Activated CD4-positive, alpha-beta T cell treated with anti-CD3 and anti-CD28 coated beads, Interleukin-2, Interleukin-6, amounts not matched to agents 100 ng/mL and 50 ng/mL, durations not matched to agents 16 hours and 8 hours (primary cell): ENCODE measurements at regions not wholly inside any gene's neighbourhood (a gene's known extent, or its start where the extent isn't known, plus 50 kb on each side); places are given as distances from the start of the nearest gene placed in this dataset.

ENCODE experiments used
- DNase-seq: peaks from one replicate; pipeline ENCODE4 v3.0.0-alpha.2; 2020

- DNase-seq = no peak
These were observed 428.2 kb upstream of the RGMA start for GRCh38 chr15:93517176-93517575.

- DNase-seq = no peak
These were observed 426.4 kb upstream of the RGMA start for GRCh38 chr15:93515256-93516051.

GRCh38 chr15:93506646-93507045, 417.6 kb upstream of the RGMA start:
- no peak for DNase-seq

DNA sequence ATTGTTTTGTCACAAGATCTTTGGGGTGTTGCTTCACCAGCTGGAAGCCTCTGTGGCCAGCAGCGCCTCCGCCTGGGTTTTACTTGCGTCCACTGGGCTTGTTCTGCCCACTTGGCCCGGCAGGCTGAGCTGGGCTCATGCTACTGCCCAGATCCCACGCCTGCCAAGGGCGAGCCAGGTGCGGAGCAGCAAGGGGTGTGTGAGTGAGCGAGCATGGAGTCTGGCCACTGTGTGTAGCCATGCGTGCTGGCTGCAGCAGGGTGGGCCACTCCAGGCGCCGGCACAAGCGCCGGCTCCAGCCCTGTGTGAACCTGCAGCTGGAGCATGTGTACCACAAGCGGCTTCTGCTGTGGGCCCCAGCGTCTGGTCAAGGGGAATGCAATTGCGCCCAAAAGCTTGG, 416.5 kb upstream of the RGMA start:
- no peak for DNase-seq

DNA sequence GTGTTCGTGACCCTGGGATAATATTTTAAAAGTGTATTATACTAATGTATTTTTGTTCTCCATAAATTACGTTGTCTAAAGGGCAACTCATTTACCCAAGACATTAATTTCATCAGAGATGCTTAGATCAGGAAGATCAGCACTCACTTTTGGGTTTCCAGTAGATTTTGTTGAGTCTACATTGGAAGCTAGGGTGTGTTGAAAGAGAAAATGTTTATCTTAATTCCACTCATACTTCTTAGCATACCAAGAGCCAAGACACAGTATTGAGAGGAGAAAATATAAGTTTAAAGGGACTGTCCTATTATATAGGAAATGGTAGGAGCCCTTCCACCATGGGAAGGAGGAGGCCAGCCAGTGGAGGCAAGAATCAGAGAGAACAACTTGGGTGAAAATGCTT, 412.9 kb upstream of the RGMA start:
- no peak for DNase-seq

- DNase-seq = no peak
These were observed 411.1 kb upstream of the RGMA start for GRCh38 chr15:93500155-93500554.

DNA sequence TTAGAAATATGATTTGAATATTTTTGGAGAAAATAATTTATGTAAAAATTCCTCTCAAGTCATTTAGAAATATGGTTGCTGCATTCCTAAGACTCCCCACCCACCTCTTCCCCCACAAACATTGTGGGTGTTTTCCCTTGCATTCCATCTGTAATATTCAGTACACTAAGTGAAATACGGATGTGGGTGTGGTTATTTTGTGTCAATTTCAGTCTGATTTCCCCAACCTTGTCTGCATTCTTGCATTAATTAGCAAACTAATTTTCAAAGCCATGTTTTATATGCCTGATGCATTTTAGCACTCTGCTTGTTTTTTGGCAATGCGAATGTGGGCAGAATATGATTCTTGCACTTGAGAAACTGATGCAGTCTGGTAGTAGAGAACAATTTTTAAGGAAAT, 408.3 kb upstream of the RGMA start:
- no peak for DNase-seq

DNA sequence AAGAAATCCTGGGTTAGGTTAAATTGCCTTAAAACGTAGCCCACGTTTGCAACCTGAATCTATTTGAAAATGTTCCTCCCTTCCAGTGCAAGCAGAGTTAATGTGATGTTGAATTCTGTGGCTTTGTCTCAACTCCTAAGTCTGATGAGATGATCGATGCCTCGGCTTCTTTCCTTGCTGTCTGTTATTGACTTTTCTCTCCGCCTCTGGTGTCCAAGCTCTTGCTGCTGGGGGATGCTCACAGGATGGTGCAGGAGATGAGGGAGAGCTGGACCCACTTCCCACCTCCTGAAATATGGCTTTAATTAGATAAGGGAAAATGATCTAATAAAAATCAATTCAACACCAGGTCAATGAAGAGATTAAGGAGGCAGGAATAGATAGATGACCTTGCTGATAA, 407.9 kb upstream of the RGMA start:
- no peak for DNase-seq

DNA sequence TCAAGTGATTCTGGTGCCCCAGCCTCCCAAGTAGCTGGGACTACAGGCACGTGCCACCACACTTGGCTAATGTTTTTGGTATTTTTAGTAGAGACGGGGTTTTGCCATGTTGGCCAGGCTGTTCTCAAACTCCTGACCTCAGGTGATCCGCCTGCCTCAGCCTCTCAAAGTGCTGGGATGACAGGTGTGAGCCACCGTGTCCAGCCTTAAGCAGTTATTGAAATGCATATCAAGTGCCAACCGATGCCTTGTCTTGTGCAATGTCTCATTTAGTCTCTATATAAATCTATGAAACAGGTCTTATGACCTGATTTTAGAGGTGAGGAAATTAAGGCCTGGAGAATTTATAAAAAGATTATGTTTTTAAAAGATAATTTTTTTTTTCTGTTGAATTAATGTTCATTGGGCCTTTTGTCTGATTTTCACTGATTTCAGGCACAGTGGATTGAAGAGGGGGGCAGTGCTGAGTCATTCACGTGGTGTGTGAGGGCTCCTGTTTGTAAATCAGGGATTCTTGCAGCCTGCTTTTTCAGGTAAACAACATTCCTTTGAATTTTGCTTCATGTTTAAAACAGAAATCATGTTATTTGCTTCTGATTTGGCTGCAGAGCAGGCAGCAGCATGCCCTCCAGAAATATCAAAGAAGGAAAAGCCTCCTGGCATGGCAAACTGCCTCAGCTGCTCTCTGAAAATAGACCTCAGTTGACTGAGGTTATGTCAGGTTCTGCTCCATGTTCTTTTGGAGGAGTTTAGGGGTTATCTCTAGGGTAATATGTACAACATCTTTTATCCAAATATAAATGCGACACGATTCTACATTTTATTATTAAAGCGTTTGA, 407.0 kb upstream of the RGMA start:
- DNase-seq = no peak

- no peak for DNase-seq
These were observed 404.2 kb upstream of the RGMA start for GRCh38 chr15:93493172-93493571.

DNA sequence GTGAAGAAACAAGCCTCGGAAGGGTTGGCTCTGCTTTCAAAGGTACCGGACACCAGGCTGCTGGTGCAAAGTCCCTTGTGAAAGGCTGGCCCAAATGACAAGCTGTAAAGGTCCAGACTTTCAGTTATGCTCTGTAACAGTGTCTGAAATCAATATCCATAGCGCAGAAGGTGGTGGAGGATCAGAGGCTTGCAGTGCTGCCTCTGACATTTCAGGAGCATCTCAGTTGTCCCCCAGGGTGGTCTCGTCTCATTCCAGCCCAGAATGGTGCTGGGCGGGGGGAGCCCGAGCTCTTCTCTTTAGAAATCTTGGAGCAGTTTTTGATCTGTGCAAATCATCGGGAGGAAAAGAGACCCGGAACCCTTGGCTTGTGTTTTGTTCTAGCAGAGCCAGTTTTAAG, 402.3 kb upstream of the RGMA start:
- DNase-seq = no peak

DNA sequence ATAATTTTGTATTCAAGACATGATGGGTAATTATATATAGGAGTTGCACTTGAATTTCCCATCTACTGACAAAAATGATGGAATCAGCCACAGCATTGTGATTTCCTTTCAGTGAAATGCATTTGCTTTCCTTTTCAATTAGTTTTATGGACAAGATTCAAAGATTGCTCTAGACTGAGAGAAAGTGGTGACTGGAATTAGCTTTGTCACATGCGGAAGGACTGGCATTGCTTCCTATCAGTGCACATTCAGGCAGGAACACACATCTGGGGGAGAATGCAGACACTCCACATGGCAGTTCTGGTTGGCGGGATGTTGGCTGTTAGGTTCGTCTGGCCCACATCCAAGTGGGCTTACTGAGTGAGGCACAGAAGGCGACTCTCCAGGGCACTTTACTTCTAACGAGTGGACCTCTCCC, 399.3 kb upstream of the RGMA start:
- DNase-seq = no peak

- no peak for DNase-seq
These were observed 397.6 kb upstream of the RGMA start for GRCh38 chr15:93486407-93487117.

GRCh38 chr15:93485438-93486327, 396.7 kb upstream of the RGMA start:
- no peak for DNase-seq

DNA sequence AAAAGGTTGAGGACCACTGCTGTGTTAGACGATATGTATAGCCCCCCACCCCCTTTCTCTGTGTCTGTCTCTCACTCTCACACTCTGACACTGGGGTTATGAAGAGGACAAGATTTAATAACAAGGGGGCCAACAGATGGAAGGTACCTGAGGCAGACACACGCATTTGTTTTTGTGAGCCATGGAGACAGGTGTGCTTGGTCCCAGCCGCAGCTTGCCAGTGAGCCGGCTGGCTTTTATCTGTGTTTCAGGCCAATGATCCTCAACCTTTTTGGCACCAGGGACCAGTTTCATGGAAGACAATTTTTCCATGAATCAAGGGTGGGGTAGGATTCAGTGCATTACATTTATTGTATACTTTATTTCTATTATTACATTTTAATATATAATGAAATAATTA, 394.9 kb upstream of the RGMA start:
- no peak for DNase-seq

DNA sequence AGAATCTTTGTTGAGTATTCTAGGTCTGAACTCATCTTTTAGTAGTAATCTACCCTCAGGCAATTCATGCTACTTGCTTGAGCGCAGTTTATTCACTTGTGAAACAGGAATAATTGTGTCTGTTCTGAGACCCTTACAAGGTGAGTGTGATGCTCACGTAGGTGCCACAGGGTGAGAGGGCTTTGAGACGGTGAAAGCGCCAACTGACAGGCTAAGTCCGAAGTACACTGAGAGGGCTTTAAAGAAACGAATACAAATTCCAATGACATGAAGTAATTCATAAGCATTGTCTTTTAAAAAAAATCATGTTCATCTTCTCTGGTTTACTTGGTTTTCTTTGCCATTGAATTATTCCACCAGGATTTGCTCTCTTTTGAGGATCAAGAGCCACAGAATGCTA, 393.7 kb upstream of the RGMA start:
- no peak for DNase-seq

DNA sequence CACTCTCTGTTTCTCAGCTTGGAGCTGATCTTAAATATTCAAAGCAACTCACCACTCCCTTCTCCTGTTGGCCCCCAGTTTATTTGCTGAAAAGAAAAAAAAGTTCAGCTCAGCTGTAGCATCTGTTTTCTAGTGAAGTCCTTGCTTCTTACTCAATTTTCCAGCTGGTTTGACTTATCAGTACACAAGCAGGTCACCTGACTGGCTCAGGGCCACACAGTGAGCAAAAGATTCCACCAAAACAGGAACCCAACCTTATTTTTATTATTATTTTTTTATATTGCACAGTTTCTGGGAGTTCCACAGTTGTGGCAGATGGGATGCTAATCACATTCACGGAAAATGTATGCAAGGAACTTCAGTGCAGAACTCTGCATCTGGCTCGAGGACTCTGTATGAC, 390.7 kb upstream of the RGMA start:
- no peak for DNase-seq

GRCh38 chr15:93478947-93479346, 389.9 kb upstream of the RGMA start:
- no peak for DNase-seq

GRCh38 chr15:93477721-93478120, 388.7 kb upstream of the RGMA start:
- no peak for DNase-seq

DNA sequence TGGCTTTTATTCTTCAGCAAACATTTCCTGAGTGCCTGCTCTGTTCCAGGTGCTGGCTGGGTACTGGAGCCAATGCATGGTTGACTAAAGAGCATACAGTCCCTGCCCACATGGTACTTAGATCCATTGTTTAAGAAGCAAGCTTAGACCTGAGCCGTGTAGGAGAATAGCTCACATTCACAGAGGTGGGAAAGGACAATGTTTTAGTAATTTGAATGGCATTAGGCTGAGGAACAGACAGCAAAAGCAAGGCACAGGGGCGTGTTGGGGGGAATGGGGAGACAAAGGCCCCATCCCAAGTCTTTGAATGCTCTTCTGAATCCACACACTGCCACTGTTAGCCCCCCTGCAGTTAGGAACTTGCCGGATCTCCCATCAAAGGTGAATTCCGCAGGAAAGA, 388.2 kb upstream of the RGMA start:
- no peak for DNase-seq

GRCh38 chr15:93476491-93477177, 387.6 kb upstream of the RGMA start:
- no peak for DNase-seq

- DNase-seq = no peak
These were observed 385.7 kb upstream of the RGMA start for GRCh38 chr15:93474728-93475127.
